Naive thymus-derived CD8-positive, alpha-beta T cell (primary cell): ENCODE measurements at regions not wholly inside any gene's neighbourhood (a gene's known extent, or its start where the extent isn't known, plus 50 kb on each side); places are given as distances from the start of the nearest gene placed in this dataset.
"Not testable (repeated sequence)": the region's sequence is repeated elsewhere in the genome, so short reads cannot be mapped to it uniquely, and the experiment has no call there.

Experiments
- ATAC-seq, 2 donors: fragments of 150-1000 bp; cut with Tn5 transposase in 1 of 2; sonication (Bioruptor Pico), chemical (Tn5 transposase) in 1 of 2; 1 replicate in 1 of 2; 2 replicates in 1 of 2; pipeline ENCODE4 v1.10.0; 2021; ENCODE audit warnings: mild to moderate bottlenecking in 2 of 2, moderate library complexity in 2 of 2
- POLR2A ChIA-PET: fragments of 350-600 bp; sonication (Branson Sonifier 250); formaldehyde crosslinking; loops from one replicate; lab custom pipeline; 2021; ENCODE audit warnings: antibody characterized with exemption; lab: Charles Lee
- DNase-seq, 10 donors: peaks; one replicate each; pipeline versions ENCODE4 v3.0.0 to v3.0.0-alpha.2; 2020 to 2022
- H3K27ac Mint-ChIP-seq, 10 donors: one replicate each; pipeline ENCODE4 v1.8.0; 2020 to 2022; ENCODE audit warnings: mild to moderate bottlenecking in 10 of 10, mixed read lengths in 10 of 10, moderate library complexity in 4 of 10, inconsistent platforms in 1 of 10
- H3K27me3 Mint-ChIP-seq, 5 donors: one replicate each; pipeline ENCODE4 v1.8.0; 2021 to 2022; ENCODE audit warnings: mixed read lengths in 5 of 5
- H3K36me3 Mint-ChIP-seq, 3 donors: one replicate each; pipeline ENCODE4 v1.8.0; 2020 to 2022; ENCODE audit warnings: mixed read lengths in 3 of 3, mild to moderate bottlenecking in 2 of 3, inconsistent platforms in 1 of 3
- H3K4me1 Mint-ChIP-seq, 4 donors: one replicate each; pipeline ENCODE4 v1.8.0; 2021 to 2022; ENCODE audit warnings: mixed read lengths in 4 of 4
- H3K4me3 Mint-ChIP-seq, 10 donors: one replicate each; pipeline ENCODE4 v1.8.0; 2020 to 2022; ENCODE audit warnings: mild to moderate bottlenecking in 10 of 10, mixed read lengths in 10 of 10, moderate library complexity in 6 of 10, inconsistent platforms in 1 of 10
- H3K9me3 Mint-ChIP-seq, 9 donors: one replicate each; pipeline ENCODE4 v1.8.0; 2020 to 2022; ENCODE audit warnings: mixed read lengths in 9 of 9, mild to moderate bottlenecking in 3 of 9, inconsistent platforms in 1 of 9, moderate library complexity in 1 of 9

DNA sequence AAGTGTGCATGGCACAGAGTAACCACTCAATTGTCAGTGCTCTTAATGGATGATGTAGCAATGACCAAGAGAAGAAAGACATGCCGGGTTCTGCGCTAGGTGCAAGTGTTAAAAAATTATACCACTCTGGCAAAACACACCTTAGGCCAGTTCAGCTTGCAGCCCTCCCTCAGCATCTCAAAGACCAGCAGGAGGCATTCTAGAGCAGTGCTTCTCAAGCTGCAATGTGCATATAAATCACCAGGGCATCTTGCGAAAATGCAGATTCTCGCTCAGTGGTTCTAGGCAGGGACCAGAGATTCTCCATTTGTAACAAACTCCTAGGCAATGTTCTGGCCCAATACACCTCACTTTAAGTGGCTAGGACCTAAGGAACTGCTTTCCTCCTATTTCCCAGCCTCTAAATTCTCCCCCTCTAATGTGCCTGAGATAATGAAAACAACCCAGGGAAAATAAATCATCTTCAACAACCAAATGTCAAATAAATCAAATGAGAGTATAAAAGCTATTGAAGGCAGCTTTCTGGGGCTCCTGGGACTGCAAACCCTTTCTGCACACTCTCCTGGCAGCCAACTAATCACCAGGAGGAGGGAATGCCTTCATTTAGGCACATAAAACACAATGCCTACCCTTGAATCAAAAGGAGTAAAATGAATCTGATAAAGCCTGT, 337.2 kb upstream of the API5 start:
- ATAC-seq, result no peak
- no peak overlapping the region for H3K4me3 Mint-ChIP-seq
- POLR2A ChIA-PET, result no interaction called here

DNA sequence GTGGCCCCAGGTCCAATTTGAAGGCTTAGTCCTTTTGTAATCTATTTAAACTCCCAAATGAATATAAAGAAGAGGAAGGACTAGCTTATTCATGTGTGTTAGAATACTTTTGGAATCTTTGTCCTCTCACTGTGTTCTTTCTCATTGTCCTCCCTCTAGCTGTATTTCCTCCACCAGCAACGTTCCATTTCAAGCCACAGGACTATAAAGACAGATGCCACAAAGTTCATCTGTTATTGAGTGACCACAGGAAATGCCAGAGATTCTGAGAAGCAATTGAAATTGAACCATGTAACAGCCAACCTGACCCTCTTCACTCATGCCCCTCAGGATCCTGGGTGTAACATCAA, 336.6 kb upstream of the API5 start:
- DNase-seq (no peak), ATAC-seq (no peak)
- POLR2A ChIA-PET, result no interaction called here
- Mint-ChIP-seq H3K4me3 (no peak overlapping the region), H3K36me3 (no peaks in the 10 kb centered on the region), H3K27ac (no peak overlapping the region), H3K27me3 (no peaks in the 10 kb centered on the region), H3K4me1 (no peaks in the 10 kb centered on the region), H3K9me3 (peaks cover 0 to 29% (median 6%) of the 10 kb centered on the region in 9 donors)

More for the DNA sequence above, 337.2 kb upstream of the API5 start:
- H3K27me3 Mint-ChIP-seq, result no peaks in the 10 kb centered on the region
- H3K36me3 Mint-ChIP-seq, result no peaks in the 10 kb centered on the region
- H3K9me3 Mint-ChIP-seq, result peaks cover 0 to 29% (median 3%) of the 10 kb centered on the region in 9 donors
- no peaks in the 10 kb centered on the region for H3K4me1 Mint-ChIP-seq
- no peak overlapping the region for H3K27ac Mint-ChIP-seq
- DNase-seq, result no peak

DNA sequence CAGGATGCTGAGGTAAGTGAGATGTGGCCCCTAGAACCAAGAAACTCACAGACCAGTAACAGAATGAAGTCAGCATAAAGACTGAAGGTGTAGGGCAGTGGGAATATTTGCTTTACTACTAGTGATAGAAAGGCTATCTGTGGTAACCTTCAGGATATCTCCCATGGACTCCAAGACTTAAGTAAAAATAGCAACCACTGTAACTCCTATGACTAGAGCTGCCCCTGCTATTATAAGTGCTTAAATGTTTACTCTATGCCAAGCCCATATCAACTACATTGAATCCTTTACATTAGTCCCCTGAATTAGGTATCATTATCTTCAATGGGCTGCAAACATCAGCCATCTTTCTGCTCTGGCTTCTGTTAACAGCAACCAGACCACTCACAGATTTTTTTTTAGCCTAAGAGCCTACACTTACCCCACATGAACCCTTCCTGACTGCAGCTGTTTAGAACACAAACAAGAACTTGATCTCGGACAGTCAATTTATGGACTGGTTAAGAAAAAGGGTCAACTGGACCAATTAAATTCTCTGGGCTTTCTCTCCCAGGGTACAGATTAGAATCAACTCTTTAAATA, 335.1 kb upstream of the API5 start:
- DNase-seq (no peak), ATAC-seq (no peak)
- no peak overlapping the region for H3K27ac Mint-ChIP-seq
- no peaks in the 10 kb centered on the region for H3K4me1 Mint-ChIP-seq
- H3K27me3 Mint-ChIP-seq, result no peaks in the 10 kb centered on the region
- H3K9me3 Mint-ChIP-seq, result peaks cover 3 to 25% (median 7%) of the 10 kb centered on the region in 9 donors
- H3K36me3 Mint-ChIP-seq, result no peaks in the 10 kb centered on the region
- POLR2A ChIA-PET, result no interaction called here
- H3K4me3 Mint-ChIP-seq, result no peak overlapping the region

DNA sequence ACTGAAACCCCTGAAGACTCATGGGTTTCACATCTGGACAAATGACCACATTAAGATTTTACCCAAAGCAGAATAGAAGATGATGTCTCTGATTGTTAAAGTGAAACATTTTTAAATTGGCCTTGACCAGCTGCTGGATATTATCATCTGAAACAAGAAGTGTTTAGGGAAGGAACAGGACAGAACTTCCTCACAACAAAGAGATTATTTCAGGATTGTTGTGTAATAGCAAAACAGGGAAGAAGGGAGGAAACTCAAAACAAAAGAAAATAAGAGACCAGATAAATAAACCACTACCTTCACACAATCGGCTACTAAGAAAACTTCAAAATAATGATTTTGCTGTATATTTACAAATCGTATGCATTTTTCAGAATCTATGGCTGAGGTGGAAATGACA, 319.2 kb upstream of the API5 start:
- H3K27me3 Mint-ChIP-seq, result no peaks in the 10 kb centered on the region
- ATAC-seq, result no peak

DNA sequence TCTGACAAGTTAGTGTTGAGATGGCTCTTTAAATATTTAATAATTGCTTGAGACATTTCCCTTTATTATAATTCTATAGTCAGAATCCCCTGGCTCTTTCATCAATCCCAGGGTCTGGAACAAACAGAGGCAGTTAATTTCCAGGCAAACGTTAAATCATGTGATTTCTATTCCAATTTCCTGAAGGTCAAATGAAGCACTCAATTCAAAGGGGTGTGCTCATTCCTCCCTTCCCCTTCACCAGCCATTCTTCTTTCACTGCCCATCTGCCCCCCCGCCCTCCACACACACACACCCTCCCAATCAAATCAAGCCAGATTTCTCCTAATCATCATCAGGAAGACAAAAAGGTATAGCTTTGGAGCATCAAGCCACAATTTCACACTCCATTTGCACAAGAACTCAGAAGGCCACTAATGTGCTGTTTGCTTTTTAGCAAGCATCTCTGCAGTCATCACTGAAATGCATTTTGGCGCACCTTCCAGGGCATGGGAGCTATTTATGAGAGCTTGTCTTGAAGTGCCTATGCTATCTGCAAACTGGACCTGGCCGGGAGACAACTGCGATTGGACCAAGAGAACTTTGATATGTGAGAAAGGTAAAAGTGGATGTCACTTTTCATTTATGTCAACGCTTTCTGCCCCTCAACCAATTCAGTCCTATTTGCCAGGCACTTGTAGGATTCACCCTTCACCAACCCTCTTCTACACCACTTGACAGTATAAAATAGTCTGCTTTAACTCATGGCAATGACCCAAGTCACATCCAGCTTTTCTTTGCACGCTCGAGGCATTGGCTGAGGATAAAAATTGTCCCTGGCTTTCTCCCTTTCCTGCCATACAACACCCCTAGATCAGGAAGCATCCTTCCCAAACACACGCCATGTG, 315.1 kb upstream of the API5 start:
- H3K36me3 Mint-ChIP-seq, result no peaks in the 10 kb centered on the region
- POLR2A ChIA-PET, result no interaction called here

More for the DNA sequence above, 319.2 kb upstream of the API5 start:
- no peak for DNase-seq
- Mint-ChIP-seq H3K9me3 (peaks cover 0 to 13% (median 3%) of the 10 kb centered on the region in 9 donors), H3K36me3 (no peaks in the 10 kb centered on the region), H3K27ac (no peak overlapping the region), H3K4me3 (no peak overlapping the region), H3K4me1 (no peaks in the 10 kb centered on the region)
- POLR2A ChIA-PET, result no interaction called here

DNA sequence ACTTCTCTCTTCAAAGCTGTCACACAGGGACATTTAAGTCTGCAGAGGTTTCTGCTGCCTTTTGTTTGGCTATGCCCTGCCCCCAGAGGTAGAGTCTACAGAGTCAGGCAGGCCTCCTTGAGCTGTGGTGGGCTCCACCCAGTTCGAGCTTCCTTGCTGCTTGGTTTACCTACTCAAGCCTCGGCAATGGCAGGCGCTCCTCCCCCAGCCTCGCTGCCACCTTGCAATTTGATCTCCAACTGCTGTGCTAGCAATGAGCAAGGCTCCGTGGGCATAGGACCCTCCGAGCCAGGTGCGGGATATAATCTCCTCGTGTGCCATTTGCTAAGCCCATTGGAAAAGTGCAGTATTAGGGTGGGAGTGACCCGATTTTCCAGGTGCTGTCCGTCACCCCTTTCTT, 306.9 kb upstream of the API5 start:
- POLR2A ChIA-PET, DNase-seq, H3K27ac Mint-ChIP-seq, ATAC-seq, H3K27me3 Mint-ChIP-seq, H3K4me1 Mint-ChIP-seq, H3K4me3 Mint-ChIP-seq, H3K36me3 Mint-ChIP-seq: not testable (repeated sequence)
- H3K9me3 Mint-ChIP-seq, result peaks cover 0 to 31% (median 10%) of the 10 kb centered on the region in 9 donors

More for the DNA sequence above, 315.1 kb upstream of the API5 start:
- Mint-ChIP-seq H3K4me1 (no peaks in the 10 kb centered on the region), H3K9me3 (peaks cover 0 to 9% (median 1%) of the 10 kb centered on the region in 9 donors), H3K27me3 (no peaks in the 10 kb centered on the region), H3K4me3 (no peak overlapping the region), H3K27ac (no peak overlapping the region)
- DNase-seq (no peak), ATAC-seq (no peak)

DNA sequence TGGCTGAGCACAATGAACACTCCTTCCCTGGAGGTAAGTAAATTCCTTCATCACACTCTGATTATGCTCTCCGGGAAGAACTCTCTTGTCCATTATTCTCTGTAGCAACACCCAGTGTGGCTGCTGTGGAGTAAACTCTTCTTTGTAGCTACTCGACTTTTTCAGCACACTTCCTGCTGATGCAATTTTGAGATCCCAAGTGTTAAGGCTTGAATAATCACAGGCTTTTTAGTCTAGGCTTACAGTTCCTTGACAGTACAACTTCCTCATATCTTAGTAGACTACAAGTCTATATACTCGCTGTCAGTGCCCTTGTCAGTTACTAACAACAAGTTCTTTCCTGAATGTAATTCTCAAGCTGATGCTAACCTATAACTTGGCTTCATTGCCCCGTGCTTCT, 301.8 kb upstream of the API5 start:
- H3K9me3 Mint-ChIP-seq, result peaks cover 0 to 31% (median 8%) of the 10 kb centered on the region in 9 donors
- H3K4me1 Mint-ChIP-seq, result no peaks in the 10 kb centered on the region
- H3K27me3 Mint-ChIP-seq, result no peaks in the 10 kb centered on the region
- no peak for ATAC-seq
- no peak overlapping the region for H3K4me3 Mint-ChIP-seq
- peaks cover 0 to 4% (median 0%) of the 10 kb centered on the region in 3 donors for H3K36me3 Mint-ChIP-seq
- POLR2A ChIA-PET, result no interaction called here
- no peak overlapping the region for H3K27ac Mint-ChIP-seq
- no peak for DNase-seq

DNA sequence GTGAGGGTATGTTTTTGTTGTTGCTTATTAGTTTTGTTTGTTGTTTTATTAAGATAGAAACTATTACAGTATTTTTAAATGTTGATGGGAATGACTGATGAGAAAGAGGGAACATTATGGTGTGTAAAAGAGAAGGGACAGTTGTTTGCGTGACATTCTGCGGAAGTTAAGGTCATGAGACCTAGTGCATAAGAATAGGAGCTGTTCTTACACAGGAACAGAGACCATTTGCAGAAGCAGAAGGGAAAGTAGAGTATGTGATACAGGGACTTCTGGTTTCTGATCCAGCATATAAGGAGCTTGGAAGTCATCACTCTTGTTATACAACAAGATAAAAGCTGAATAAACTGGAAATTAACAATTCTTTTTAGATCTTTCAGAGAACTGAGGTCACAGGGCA, 299.2 kb upstream of the API5 start:
- no peak for DNase-seq
- H3K27me3 Mint-ChIP-seq, result no peaks in the 10 kb centered on the region
- H3K9me3 Mint-ChIP-seq, result peaks cover 0 to 23% (median 8%) of the 10 kb centered on the region in 9 donors
- POLR2A ChIA-PET, result no interaction called here
- no peak for ATAC-seq
- H3K27ac Mint-ChIP-seq, result no peak overlapping the region
- no peaks in the 10 kb centered on the region for H3K36me3 Mint-ChIP-seq
- H3K4me1 Mint-ChIP-seq, result no peaks in the 10 kb centered on the region
- H3K4me3 Mint-ChIP-seq, result no peak overlapping the region

DNA sequence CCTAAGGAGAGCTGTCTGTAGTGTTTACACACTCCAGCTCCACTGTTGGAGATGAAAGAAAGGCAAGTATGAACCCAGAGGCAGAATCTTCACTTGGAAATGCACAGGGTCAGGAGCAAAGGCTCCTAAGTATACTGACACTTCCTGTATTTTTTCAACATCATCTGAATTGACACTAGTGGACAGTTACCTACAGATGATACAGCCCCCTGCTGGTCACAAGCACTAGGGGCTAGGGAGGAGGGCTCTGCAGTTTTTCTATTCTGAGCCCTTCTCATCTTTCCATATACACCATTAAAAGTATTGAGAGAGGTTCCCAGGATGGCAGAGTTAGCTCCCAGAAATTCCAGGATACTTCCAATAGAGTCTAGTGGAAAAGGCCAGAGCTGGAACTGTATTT, 290.3 kb upstream of the API5 start:
- no peak for ATAC-seq
- H3K9me3 Mint-ChIP-seq, result peaks cover 0 to 29% (median 2%) of the 10 kb centered on the region in 9 donors
- POLR2A ChIA-PET, result no interaction called here
- peaks cover 0 to 4% (median 0%) of the 10 kb centered on the region in 3 donors for H3K36me3 Mint-ChIP-seq
- no peak overlapping the region for H3K4me3 Mint-ChIP-seq
- H3K4me1 Mint-ChIP-seq, result no peaks in the 10 kb centered on the region
- DNase-seq, result no peak
- H3K27ac Mint-ChIP-seq, result no peak overlapping the region
- peaks cover 0 to 5% (median 0%) of the 10 kb centered on the region in 5 donors for H3K27me3 Mint-ChIP-seq

DNA sequence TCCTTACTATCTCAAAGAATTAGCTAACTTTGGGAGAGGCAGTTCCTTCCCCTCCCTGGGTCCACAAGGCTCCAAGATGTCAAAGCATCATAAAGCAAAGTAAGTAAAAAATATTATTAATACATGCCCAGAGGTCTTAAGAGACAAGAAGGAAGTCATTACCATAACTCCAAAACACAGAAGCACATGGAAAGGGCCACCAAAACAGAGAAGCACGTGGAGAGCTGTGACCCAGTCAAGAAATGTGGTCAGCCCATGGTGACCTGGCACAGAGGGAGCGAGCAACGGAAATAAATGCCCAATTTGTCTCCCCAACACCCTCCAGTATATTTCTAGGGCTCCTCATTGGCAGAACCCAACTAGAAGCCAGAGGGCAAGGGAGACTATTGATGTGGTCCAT, 277.5 kb upstream of the API5 start:
- Mint-ChIP-seq H3K36me3 (no peaks in the 10 kb centered on the region), H3K9me3 (peaks cover 0 to 18% (median 4%) of the 10 kb centered on the region in 9 donors), H3K4me3 (no peak overlapping the region), H3K27me3 (peaks cover 0 to 7% (median 0%) of the 10 kb centered on the region in 5 donors), H3K27ac (no peak overlapping the region), H3K4me1 (no peaks in the 10 kb centered on the region)
- DNase-seq (no peak), ATAC-seq (no peak)
- POLR2A ChIA-PET, result no interaction called here

DNA sequence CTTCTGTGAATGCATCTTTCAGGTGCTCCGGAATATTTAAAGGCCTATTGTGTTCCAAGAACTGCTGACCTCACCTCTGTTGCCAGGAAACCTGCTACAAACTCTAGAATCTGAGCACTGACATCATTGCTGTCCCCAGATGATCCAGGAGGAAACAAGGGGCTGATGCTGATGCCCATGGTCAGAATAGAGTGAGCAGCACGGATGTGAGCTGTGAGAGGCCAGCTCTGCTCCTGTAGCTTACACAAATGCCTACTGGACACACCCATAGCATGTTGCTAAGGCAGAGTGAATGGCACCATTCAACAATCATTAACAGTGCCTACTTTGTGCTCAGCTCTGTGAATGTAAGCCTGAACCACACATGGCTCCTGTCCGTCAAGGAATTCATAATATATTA, 276.7 kb upstream of the API5 start:
- no peak overlapping the region for H3K27ac Mint-ChIP-seq
- H3K4me3 Mint-ChIP-seq, result no peak overlapping the region
- ATAC-seq (no peak), DNase-seq (no peak)
- H3K4me1 Mint-ChIP-seq, result no peaks in the 10 kb centered on the region
- H3K36me3 Mint-ChIP-seq, result no peaks in the 10 kb centered on the region
- peaks cover 0 to 7% (median 0%) of the 10 kb centered on the region in 5 donors for H3K27me3 Mint-ChIP-seq
- peaks cover 0 to 18% (median 2%) of the 10 kb centered on the region in 9 donors for H3K9me3 Mint-ChIP-seq
- POLR2A ChIA-PET, result no interaction called here

DNA sequence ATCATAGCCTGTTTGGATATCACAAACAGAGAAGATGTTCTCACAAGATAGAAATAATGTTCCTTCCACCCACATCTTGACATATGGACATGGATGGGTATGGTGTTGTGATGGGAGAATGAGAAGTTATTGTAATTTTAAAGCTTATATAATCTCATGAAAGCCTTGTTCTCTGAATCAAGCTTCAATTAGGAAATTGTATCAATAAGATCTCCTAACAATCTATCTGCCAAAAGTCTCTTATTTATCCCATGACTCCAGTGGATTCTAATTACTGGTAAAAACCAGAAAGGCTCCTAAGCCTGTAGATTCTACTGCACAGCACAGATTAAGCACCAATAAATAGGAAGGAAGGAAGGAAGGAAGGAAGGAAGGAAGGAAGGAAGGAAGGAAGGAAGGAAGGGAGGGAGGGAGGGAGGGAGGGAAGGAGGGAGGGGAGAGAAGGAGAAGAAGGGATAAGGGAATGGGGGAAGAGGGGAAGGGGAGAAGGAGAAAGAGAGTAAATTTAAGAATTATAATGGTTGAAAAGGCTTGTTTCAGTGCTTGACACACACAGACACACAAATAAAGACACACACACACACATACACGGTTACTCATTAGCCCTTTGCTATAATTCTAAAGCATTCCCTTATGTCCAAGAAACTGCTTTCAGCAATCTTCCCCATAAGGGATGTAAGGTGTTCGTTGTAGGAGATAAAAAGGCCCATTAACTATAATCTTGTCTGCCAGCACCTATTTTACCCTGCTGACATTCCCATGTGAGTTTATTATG, 258.0 kb upstream of the API5 start:
- no peaks in the 10 kb centered on the region for H3K36me3 Mint-ChIP-seq
- no peak overlapping the region for H3K27ac Mint-ChIP-seq
- H3K4me1 Mint-ChIP-seq, result no peaks in the 10 kb centered on the region
- H3K27me3 Mint-ChIP-seq, result peaks cover 0 to 4% (median 0%) of the 10 kb centered on the region in 5 donors
- DNase-seq (no peak), ATAC-seq (no peak)
- no peak overlapping the region for H3K4me3 Mint-ChIP-seq
- POLR2A ChIA-PET, result no interaction called here
- peaks cover 0 to 2% (median 0%) of the 10 kb centered on the region in 9 donors for H3K9me3 Mint-ChIP-seq
